Smooth muscle cell (in vitro differentiated cells): ENCODE measurements at regions not wholly inside any gene's neighbourhood (a gene's known extent, or its start where the extent isn't known, plus 50 kb on each side); places are given as distances from the start of the nearest gene placed in this dataset.
"Not testable (repeated sequence)": the region's sequence is repeated elsewhere in the genome, so short reads cannot be mapped to it uniquely, and the experiment has no call there.

ENCODE experiments used
- DNase-seq: peaks from one replicate; lab custom pipeline; 2025; ENCODE audit not compliant: unreplicated experiment; lab: John Stamatoyannopoulos, UW
- H2AFZ ChIP-seq: fragments of 200-600 bp; sonication (generic); 2 replicates; pipeline ENCODE4 v1.6.0; 2016; ENCODE audit warnings: antibody characterized with exemption, low read depth, mild to moderate bottlenecking
- H3F3A ChIP-seq: fragments of 200-600 bp; sonication (generic); 2 replicates; pipeline ENCODE4 v1.6.0; 2017; ENCODE audit warnings: antibody characterized with exemption, low read depth
- H3K27ac ChIP-seq: fragments of 200-600 bp; sonication (generic); 2 replicates; pipeline ENCODE4 v1.5.1; 2016; ENCODE audit warnings: low read depth, mild to moderate bottlenecking
- H3K27me3 ChIP-seq: fragments of 200-600 bp; sonication (generic); 2 replicates; pipeline ENCODE4 v1.6.1; 2016; ENCODE audit warnings: low read depth, mild to moderate bottlenecking
- H3K36me3 ChIP-seq: fragments of 200-600 bp; sonication (generic); 2 replicates; pipeline ENCODE4 v1.5.1; 2016; ENCODE audit warnings: low read depth
- H3K4me1 ChIP-seq: fragments of 200-600 bp; sonication (generic); 2 replicates; pipeline ENCODE4 v1.5.1; 2016; ENCODE audit warnings: low read depth
- H3K4me2 ChIP-seq: fragments of 200-600 bp; sonication (generic); 2 replicates; pipeline ENCODE4 v1.6.0; 2016; ENCODE audit warnings: mild to moderate bottlenecking
- H3K4me3 ChIP-seq: fragments of 200-600 bp; sonication (generic); 2 replicates; pipeline ENCODE4 v1.5.1; 2016; ENCODE audit warnings: mild to moderate bottlenecking
- H3K79me2 ChIP-seq: fragments of 200-600 bp; sonication (generic); 2 replicates; pipeline ENCODE4 v1.6.0; 2016; ENCODE audit warnings: low read depth, mild to moderate bottlenecking
- H3K9ac ChIP-seq: fragments of 200-600 bp; sonication (generic); 2 replicates; pipeline ENCODE4 v1.6.0; 2016; ENCODE audit warnings: low read depth
- H3K9me3 ChIP-seq: fragments of 200-600 bp; sonication (generic); replicated peaks from 2 replicates; pipeline ENCODE4 v1.5.1; 2016; ENCODE audit warnings: low read depth
- H4K20me1 ChIP-seq: fragments of 200-600 bp; sonication (generic); 2 replicates; pipeline ENCODE4 v1.6.0; 2016; ENCODE audit warnings: low read depth
- WGBS: methylation state at CpG from one replicate; pipeline ENCODE4 v1.1.7; 2016; ENCODE audit warnings: low lambda C conversion rate; 5-methylcytosine and 5-hydroxymethylcytosine counted together
- TF ChIP-seq, protein P1 (sequence below): fragments of 200-600 bp; sonication (generic); IDR thresholded peaks from 2 replicates; pipeline ENCODE4 v1.5.1; 2017; ENCODE audit warnings: borderline replicate concordance, mild to moderate bottlenecking, antibody characterized with exemption; ENCODE audit not compliant: insufficient read depth, poor library complexity, severe bottlenecking

- Histone ChIP-seq H3K27ac (no peak overlapping the region), H3K9me3 (no peaks in the 10 kb centered on the region), H3F3A (no peaks in the 10 kb centered on the region), H3K9ac (no peak overlapping the region), H3K4me3 (no peak overlapping the region), H3K79me2 (no peaks in the 10 kb centered on the region), H3K36me3 (no peaks in the 10 kb centered on the region), H3K4me1 (no peaks in the 10 kb centered on the region), H2AFZ (no peak overlapping the region), H4K20me1 (no peaks in the 10 kb centered on the region), H3K4me2 (no peak overlapping the region), H3K27me3 (no peaks in the 10 kb centered on the region)
- 68% methylated on average over 3 of the region's 3 CpGs for WGBS
- no peak for DNase-seq
- TF ChIP-seq, protein P1, sequence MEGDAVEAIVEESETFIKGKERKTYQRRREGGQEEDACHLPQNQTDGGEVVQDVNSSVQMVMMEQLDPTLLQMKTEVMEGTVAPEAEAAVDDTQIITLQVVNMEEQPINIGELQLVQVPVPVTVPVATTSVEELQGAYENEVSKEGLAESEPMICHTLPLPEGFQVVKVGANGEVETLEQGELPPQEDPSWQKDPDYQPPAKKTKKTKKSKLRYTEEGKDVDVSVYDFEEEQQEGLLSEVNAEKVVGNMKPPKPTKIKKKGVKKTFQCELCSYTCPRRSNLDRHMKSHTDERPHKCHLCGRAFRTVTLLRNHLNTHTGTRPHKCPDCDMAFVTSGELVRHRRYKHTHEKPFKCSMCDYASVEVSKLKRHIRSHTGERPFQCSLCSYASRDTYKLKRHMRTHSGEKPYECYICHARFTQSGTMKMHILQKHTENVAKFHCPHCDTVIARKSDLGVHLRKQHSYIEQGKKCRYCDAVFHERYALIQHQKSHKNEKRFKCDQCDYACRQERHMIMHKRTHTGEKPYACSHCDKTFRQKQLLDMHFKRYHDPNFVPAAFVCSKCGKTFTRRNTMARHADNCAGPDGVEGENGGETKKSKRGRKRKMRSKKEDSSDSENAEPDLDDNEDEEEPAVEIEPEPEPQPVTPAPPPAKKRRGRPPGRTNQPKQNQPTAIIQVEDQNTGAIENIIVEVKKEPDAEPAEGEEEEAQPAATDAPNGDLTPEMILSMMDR: no peak
Measured at GRCh38 chr4:144851948-144852347, 206.0 kb downstream of the HHIP start.

DNA sequence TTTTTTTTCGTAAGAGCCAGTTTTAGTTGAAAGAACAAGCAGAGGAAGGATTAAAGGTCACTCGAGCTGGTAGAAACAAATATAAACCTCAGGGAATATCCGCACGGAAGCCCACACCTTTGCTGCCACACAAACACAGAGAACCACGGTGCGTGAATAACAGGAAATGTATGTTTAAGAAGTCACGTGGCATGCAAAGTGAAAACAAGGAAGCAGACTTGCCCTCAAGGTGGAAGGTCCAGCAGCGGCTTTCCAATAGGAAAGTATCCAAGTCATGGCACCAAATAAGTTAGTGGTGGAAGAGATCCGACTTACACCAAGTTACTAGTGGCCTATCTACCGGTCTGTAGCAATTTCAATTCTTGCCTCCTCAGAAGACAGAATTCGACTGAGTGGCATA, 215.5 kb downstream of the HHIP start:
- H4K20me1 ChIP-seq: no peaks in the 10 kb centered on the region
- no peaks in the 10 kb centered on the region for H3K36me3 ChIP-seq
- H2AFZ ChIP-seq: no peak overlapping the region
- H3K9ac ChIP-seq: no peak overlapping the region
- no peaks in the 10 kb centered on the region for H3F3A ChIP-seq
- no peak overlapping the region for H3K4me3 ChIP-seq
- 92% methylated on average over 11 of the region's 11 CpGs for WGBS
- no peaks in the 10 kb centered on the region for H3K4me1 ChIP-seq
- no peaks in the 10 kb centered on the region for H3K27me3 ChIP-seq
- TF ChIP-seq, protein P1: no peak
- no peaks in the 10 kb centered on the region for H3K9me3 ChIP-seq
- H3K4me2 ChIP-seq: no peak overlapping the region
- DNase-seq: no peak
- no peak overlapping the region for H3K27ac ChIP-seq
- H3K79me2 ChIP-seq: no peaks in the 10 kb centered on the region

GRCh38 chr4:144862210-144862609, 216.3 kb downstream of the HHIP start:
- Histone ChIP-seq H3F3A (no peaks in the 10 kb centered on the region), H3K27ac (no peak overlapping the region), H4K20me1 (no peaks in the 10 kb centered on the region), H3K4me2 (no peak overlapping the region), H3K9me3 (no peaks in the 10 kb centered on the region), H3K27me3 (no peaks in the 10 kb centered on the region), H3K79me2 (no peaks in the 10 kb centered on the region), H2AFZ (no peak overlapping the region), H3K4me3 (no peak overlapping the region), H3K36me3 (no peaks in the 10 kb centered on the region), H3K4me1 (no peaks in the 10 kb centered on the region), H3K9ac (no peak overlapping the region)
- 86% methylated on average over 2 of the region's 2 CpGs for WGBS
- DNase-seq: no peak
- TF ChIP-seq, protein P1: no peak

DNA sequence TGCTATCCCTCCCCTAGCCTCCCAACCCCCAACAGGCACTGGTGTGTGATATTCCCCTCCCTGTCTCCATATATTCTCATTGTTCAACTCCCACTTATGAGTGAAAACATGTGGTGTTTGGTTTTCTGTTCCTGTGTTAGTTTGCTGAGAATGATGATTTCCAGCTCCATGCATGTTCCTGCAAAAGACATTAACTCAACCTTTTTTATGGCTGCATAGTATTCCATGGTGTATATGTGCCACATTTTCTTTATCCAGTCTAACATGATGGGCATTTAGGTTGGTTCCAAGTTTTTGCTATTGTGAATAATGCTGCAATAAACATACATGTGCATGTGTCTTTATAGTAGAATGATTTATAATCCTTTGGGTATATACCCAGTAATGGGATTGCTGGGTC, 218.9 kb downstream of the HHIP start:
- not testable (repeated sequence) for H2AFZ ChIP-seq, H3K27ac ChIP-seq, H3K79me2 ChIP-seq, H3K4me3 ChIP-seq, H3K9me3 ChIP-seq, H4K20me1 ChIP-seq, H3K9ac ChIP-seq, DNase-seq, H3K36me3 ChIP-seq, H3K4me2 ChIP-seq, H3F3A ChIP-seq, H3K27me3 ChIP-seq, H3K4me1 ChIP-seq
